Endodermal cell (in vitro differentiated cells): ENCODE measurements at regions not wholly inside any gene's neighbourhood (a gene's known extent, or its start where the extent isn't known, plus 50 kb on each side); places are given as distances from the start of the nearest gene placed in this dataset.

ENCODE experiments used
- DNase-seq: peaks from one replicate; pipeline ENCODE4 v3.0.0-alpha.2; 2017
- H3K27ac ChIP-seq: 2 replicates; pipeline ENCODE4 v1.5.1; 2013; ENCODE audit warnings: mild to moderate bottlenecking, low read depth, low read length, moderate library complexity
- H3K27me3 ChIP-seq: 2 replicates; pipeline ENCODE4 v1.6.1; 2013; ENCODE audit warnings: mild to moderate bottlenecking, low read length, moderate library complexity; ENCODE audit not compliant: insufficient read depth, control insufficient read depth, poor library complexity, severe bottlenecking
- H3K36me3 ChIP-seq: 2 replicates; pipeline ENCODE4 v1.7.0; 2013; ENCODE audit warnings: mild to moderate bottlenecking, low read length, moderate library complexity; ENCODE audit not compliant: control insufficient read depth, insufficient read depth
- H3K4me1 ChIP-seq: one replicate; pipeline ENCODE4 v1.7.0; 2013; ENCODE audit warnings: low read length; ENCODE audit not compliant: control insufficient read depth, insufficient read depth
- H3K4me3 ChIP-seq: 2 replicates; pipeline ENCODE4 v1.5.1; 2013; ENCODE audit warnings: mild to moderate bottlenecking, low read length, moderate library complexity
- H3K9ac ChIP-seq: 2 replicates; pipeline ENCODE4 v1.6.1; 2013; ENCODE audit warnings: mild to moderate bottlenecking, low read length, moderate library complexity; ENCODE audit not compliant: poor library complexity, severe bottlenecking; ENCODE audit errors: extremely low read depth
- H3K9me3 ChIP-seq: 2 replicates; pipeline ENCODE4 v1.6.1; 2013; ENCODE audit warnings: mild to moderate bottlenecking, low read length, moderate library complexity; ENCODE audit not compliant: control insufficient read depth
- H3K27ac Mint-ChIP-seq: 2 replicates; pipeline ENCODE4 v1.8.0; 2020; ENCODE audit warnings: mixed read lengths
- H3K27me3 Mint-ChIP-seq: 2 replicates; pipeline ENCODE4 v1.8.0; 2021; ENCODE audit warnings: mild to moderate bottlenecking, mixed read lengths; ENCODE audit not compliant: insufficient read depth
- H3K36me3 Mint-ChIP-seq: 2 replicates; pipeline ENCODE4 v1.8.0; 2020; ENCODE audit warnings: low read depth, mixed read lengths
- H3K4me1 Mint-ChIP-seq: 2 replicates; pipeline ENCODE4 v1.8.0; 2020; ENCODE audit warnings: mixed read lengths
- H3K4me3 Mint-ChIP-seq: 2 replicates; pipeline ENCODE4 v1.8.0; 2020; ENCODE audit warnings: mild to moderate bottlenecking, moderate library complexity, mixed read lengths
- H3K9me3 Mint-ChIP-seq: 2 replicates; pipeline ENCODE4 v1.8.0; 2020; ENCODE audit warnings: mild to moderate bottlenecking, mixed read lengths
- CTCF ChIP-seq: fragments of 200-600 bp; sonication (generic); conservative IDR thresholded peaks from 2 replicates; pipeline ENCODE4 v1.5.0; 2021; ENCODE audit warnings: antibody characterized with exemption, mild to moderate bottlenecking
- WGBS, 2 experiments: methylation state at CpG; one replicate each; pipeline versions ENCODE4 v1.1.5 to v1.1.7; 2013; ENCODE audit warnings: missing lambda C conversion rate in 2 of 2, mixed read lengths in 1 of 2; ENCODE audit not compliant: insufficient coverage in 1 of 2, insufficient read length in 1 of 2; 5-methylcytosine and 5-hydroxymethylcytosine counted together

- Mint-ChIP-seq H3K4me1 (no peaks in the 10 kb centered on the region), H3K9me3 (peaks cover 6% of the 10 kb centered on the region), H3K36me3 (no peaks in the 10 kb centered on the region), H3K27me3 (no peaks in the 10 kb centered on the region), H3K4me3 (no peak overlapping the region), H3K27ac (no peak overlapping the region)
- 97 to 100% methylated on average over 1 to 6 of the region's 6 CpGs for WGBS, 2 experiments
- Histone ChIP-seq H3K27me3 (no peaks in the 10 kb centered on the region), H3K4me1 (no peaks in the 10 kb centered on the region), H3K9ac (no peak overlapping the region), H3K27ac (no peak overlapping the region), H3K4me3 (no peak overlapping the region), H3K36me3 (no peaks in the 10 kb centered on the region), H3K9me3 (no peaks in the 10 kb centered on the region)
- no peak for TF ChIP-seq CTCF
- DNase-seq = no peak
These were observed 471.5 kb upstream of the CNTNAP2 start for GRCh38 chr7:145645135-145645515.

- Histone ChIP-seq H3K9ac (no peak overlapping the region), H3K36me3 (no peaks in the 10 kb centered on the region), H3K9me3 (no peaks in the 10 kb centered on the region), H3K4me3 (no peak overlapping the region), H3K4me1 (no peaks in the 10 kb centered on the region), H3K27me3 (no peaks in the 10 kb centered on the region), H3K27ac (no peak overlapping the region)
- H3K36me3 Mint-ChIP-seq = no peaks in the 10 kb centered on the region
- no peak for DNase-seq
- no peak overlapping the region for H3K27ac Mint-ChIP-seq
- peaks cover 6% of the 10 kb centered on the region for H3K9me3 Mint-ChIP-seq
- WGBS, 2 experiments = 94% methylated on average over 8 to 9 of the region's 9 CpGs
- no peaks in the 10 kb centered on the region for H3K27me3 Mint-ChIP-seq
- TF ChIP-seq CTCF = no peak
- H3K4me3 Mint-ChIP-seq = no peak overlapping the region
- H3K4me1 Mint-ChIP-seq = no peaks in the 10 kb centered on the region
These were observed 472.0 kb upstream of the CNTNAP2 start for GRCh38 chr7:145644426-145645134.

- no peaks in the 10 kb centered on the region for H3K27me3 ChIP-seq
- no peak for TF ChIP-seq CTCF
- H3K27me3 Mint-ChIP-seq = no peaks in the 10 kb centered on the region
- no peak overlapping the region for H3K9ac ChIP-seq
- H3K4me3 ChIP-seq = no peak overlapping the region
- no peaks in the 10 kb centered on the region for H3K4me1 Mint-ChIP-seq
- no peak overlapping the region for H3K27ac Mint-ChIP-seq
- no peaks in the 10 kb centered on the region for H3K36me3 Mint-ChIP-seq
- WGBS, 2 experiments = 90 to 93% methylated on average over 2 to 3 of the region's 3 CpGs
- H3K27ac ChIP-seq = no peak overlapping the region
- no peaks in the 10 kb centered on the region for H3K4me1 ChIP-seq
- peaks cover 6% of the 10 kb centered on the region for H3K9me3 Mint-ChIP-seq
- no peaks in the 10 kb centered on the region for H3K36me3 ChIP-seq
- H3K9me3 ChIP-seq = no peaks in the 10 kb centered on the region
- H3K4me3 Mint-ChIP-seq = no peak overlapping the region
- no peak for DNase-seq
These were observed 472.6 kb upstream of the CNTNAP2 start for GRCh38 chr7:145643981-145644380.
